Nucleus accumbens (tissue), 56 donors: ENCODE measurements at regions not wholly inside any gene's neighbourhood (a gene's known extent, or its start where the extent isn't known, plus 50 kb on each side); places are given as distances from the start of the nearest gene placed in this dataset.

Source experiments
- DNase-seq, 56 donors: peaks; one replicate each; lab custom pipeline; 2025; lab: John Stamatoyannopoulos, UW

DNA sequence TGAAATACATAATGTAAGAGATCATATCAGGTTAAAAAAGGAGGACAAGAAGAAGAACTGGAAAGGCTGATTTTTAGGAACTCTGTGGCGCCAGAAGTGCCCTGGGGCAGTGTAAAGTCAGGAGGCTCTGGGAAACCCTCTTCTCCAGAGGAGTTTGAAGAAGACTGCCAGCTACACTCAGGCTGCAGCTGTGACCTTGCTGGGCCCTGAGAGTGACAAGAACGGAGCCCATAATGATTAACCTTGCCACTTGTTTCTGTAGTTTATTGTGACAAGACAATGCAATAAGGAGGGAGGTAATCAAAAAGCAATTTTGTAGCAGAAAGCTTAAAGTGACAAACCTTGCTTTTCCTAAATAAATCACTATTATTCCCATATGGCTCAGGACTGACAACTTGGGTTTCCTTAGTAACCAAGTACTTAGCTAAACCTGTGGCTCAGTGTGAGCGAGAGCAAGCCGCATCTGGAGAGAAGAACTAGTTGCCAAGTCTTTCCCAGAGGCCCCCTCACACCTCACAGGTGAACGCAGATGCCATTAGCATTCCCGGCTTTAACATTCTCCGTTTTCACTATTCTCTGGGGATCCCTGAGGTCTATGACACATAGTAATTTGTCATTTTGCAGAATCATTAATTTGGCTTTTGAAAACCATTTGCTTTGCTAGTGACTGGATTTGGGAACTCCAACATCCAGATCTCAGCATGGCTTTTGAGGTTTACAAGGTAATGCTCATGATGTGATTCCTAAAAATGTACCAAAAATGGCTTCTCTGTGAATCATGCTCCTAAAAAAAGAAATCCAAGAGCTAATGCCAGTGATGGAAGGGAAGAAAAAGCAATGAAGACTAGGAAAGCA, 115.9 kb downstream of the OMA1 start:
- DNase-seq = peak in 14 of 56 donors; percentile 1 to 43 (median 5)

GRCh38 chr1:58426918-58427317, 119.6 kb downstream of the OMA1 start:
- no peak for DNase-seq

GRCh38 chr1:58422436-58422835, 124.1 kb downstream of the OMA1 start:
- DNase-seq = no peak

DNA sequence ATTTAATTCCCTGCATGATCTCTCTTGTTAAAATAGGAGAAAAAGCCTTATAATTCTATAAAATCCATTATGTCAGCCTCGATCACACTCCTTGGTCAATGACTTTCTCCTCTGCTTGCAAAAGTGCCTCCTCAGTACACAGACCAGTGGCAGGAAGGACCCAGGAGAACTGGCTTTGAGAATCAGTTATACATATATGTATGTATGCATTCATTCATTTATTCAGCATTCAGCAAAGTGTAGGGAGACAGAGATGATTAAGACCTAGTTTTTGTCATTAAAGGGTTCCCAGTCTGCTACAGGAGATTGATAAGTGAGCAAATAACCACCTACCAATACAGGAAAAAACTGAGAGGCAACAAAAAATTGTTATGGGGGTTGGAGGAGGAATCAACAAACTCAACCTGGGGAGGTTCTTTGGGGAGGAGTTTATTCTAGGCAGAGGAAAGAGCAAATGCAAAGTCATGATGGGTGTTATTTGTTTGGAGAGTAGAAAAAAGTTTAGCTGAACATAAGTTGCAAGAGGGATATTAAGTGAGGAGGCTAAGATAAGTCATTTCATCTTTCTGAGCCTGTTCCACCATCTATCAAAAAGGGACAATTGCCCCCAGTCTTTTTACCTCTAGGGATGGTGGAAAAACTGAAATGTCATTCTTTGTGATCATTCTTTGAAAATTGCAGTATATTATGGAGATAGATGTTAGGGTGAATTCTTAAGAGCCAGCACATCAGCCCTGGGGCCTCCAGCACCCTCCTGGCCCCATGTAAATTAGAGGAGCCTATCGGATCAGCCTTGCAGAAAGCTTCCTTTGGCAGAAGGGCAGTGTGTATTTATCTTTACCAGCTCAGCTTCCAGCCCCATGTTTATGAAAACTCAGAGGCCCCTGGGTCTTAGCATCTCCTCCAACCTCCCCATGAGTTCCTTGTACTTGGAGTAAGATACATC, 128.0 kb downstream of the OMA1 start:
- DNase-seq = no peak

GRCh38 chr1:58412071-58412580, 134.4 kb downstream of the OMA1 start:
- DNase-seq = no peak

DNA sequence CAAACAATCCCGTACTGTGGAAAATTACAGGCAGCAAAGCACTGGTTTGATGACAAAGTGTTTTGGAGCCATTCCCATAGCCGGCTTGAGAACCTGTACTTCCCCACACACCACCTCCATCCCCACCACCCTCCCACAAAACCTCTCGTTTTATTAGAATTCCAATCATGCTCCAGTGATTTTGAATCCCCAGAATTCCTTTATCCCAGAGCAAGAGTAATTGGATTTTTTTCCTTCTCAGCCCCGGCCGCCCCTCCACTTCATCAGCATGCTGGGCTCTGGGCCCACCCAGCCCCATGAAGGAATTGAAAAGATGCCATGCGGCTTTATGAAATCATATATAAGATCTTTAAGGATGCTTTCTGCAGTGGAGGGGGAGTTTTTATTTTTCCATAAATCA, 136.6 kb downstream of the OMA1 start:
- no peak for DNase-seq

DNA sequence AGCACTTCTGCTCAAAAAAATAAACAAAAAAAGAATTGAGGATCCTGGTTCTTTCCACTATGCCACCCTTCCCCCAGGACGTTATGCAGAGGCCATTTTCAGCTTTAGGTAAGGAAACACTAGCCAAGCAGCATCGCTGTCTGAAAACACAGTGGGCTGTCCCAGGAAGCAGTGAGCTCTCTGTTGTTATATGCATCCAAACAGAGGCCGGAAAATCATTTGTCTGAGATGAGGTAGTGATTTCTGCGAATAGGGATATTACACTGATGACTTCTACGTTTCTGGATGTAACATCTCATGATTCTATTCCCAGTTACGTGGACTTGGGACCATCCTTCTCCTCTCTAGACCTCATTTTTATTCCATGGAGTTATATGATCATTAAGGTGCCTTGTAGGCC, 137.2 kb downstream of the OMA1 start:
- no peak for DNase-seq

DNA sequence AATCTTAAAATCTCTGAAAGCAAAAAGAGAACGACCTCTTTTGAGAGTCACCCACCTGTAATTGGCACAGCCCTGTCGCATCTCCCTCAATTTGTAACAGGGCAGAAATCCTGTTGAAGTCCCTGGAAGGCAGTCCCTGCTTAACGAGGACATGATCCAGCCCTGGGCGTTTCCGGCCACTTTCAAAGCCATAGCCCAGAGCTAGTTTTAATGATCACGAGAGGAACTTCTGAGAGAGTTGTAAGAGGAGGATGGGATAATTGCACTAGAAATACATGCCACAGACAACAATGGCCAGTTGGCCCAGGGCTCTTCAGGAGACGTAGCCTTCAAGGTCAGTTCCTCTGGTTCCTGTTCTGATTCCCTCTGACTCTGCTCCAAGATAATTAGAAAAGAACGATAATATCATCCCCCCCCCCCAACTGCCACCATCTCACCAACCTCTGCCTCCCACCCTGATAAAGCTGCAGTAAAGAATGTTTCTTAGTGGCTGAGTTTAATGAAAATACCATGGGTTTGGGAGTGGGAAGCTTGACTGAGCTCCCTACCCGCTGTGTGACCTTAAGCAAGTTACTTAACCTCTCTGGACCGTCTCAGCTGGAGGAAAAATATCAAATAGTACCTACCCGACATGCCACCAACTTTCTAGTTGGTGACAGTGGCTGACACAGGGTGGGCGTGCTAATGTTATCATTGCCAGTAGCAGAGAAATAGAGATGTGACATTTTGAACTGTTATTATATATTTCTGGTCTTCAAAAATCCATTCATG, 140.0 kb downstream of the OMA1 start:
- no peak for DNase-seq

DNA sequence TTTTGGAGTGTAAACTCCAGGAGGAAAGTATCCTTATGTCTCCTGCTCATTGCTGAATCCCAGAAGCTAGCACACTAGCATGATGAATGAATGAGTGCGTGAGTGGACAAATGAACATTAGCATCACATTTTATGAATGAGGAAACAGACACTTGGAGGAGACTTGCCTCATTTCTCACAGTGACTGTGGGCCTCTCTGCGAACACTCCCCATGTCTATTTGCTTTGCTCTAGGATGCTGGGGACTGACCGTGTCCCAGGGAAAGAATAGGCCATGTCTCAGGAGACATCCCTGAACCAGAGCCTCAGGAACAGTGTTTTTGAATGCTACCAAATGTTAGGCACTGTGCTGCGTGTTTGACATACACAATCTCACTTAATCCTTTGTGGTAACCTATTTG, 140.9 kb downstream of the OMA1 start:
- DNase-seq = no peak

DNA sequence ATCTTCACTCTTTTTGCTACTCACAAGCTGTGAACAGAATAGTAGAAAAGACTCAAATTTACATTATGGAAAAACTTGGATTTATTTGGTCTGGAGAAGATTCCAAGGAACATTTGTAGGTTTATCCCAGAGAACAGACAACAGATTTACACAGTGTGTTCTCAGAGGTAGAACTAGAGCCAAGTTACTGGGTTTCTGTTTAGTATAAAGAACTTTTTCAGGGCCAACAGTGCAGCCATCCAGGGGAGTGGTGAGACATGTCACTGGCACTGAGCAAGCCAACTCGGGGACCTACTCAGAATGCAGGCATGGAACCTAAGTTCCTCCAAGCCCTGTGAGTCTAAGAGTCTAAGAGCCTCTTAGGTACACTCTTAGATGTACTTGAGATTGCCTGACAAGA, 142.6 kb downstream of the OMA1 start:
- DNase-seq = no peak

GRCh38 chr1:58402444-58402843, 144.1 kb downstream of the OMA1 start:
- no peak for DNase-seq

- DNase-seq = no peak
Measured at GRCh38 chr1:58401991-58402390, 144.5 kb downstream of the OMA1 start.

GRCh38 chr1:58399176-58399575, 147.3 kb downstream of the OMA1 start:
- no peak for DNase-seq

GRCh38 chr1:58398714-58399113, 147.8 kb downstream of the OMA1 start:
- DNase-seq = no peak

DNA sequence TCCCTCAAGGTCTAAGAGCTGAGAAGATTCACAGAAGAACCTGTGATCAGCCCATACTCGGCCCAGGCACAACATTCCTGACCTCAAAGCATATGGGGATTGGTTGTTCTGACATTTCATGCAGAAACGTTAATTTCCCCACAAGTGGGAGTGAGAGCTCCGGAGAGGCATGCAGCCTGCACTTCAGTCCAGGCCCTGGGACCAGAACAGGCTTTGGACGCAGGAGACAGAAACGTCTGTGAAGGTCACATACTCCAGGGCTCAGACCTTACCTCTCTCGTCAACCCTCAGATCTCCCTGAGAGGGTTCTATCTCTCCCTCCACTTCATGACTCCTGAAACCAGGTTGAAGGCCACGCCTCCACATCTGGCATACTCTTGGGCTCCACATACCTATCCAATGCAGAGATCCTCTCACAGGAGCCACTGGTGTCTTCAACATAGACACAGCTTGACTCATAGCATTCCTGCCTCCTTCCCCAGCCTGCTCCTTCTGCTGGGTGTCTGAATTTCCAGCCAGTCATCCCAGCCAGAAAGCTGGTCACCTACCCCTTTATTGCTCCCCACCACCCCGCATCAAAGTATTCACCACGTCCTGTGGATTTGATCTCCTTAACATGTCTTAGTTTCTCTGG, 149.2 kb downstream of the OMA1 start:
- no peak for DNase-seq

- DNase-seq = no peak
Measured at GRCh38 chr1:58396150-58396549, 150.4 kb downstream of the OMA1 start.

GRCh38 chr1:58395355-58395754, 151.2 kb downstream of the OMA1 start:
- DNase-seq = no peak

- no peak for DNase-seq
Measured at GRCh38 chr1:58392083-58392482, 154.4 kb downstream of the OMA1 start.

DNA sequence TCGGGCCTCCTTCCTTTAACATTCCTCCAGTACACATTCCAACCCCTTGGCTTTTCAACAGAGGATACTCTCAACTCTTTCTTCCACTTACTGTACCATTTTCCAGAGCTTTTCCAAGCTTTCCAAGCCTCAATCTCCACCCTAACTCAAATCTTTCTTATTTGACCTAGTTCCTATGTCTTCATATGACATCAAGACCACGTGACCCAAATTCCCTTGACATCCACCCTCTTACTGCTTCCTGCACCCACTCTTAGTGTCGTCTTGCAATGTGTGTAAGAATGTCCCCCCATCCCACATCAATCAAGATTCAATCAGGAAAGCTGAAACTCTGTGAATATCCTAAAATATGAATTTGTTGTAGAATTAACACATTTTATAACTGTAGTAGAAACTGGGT, 155.0 kb downstream of the OMA1 start:
- DNase-seq = no peak

GRCh38 chr1:58391056-58391455, 155.5 kb downstream of the OMA1 start:
- DNase-seq = peak in 2 of 56 donors; percentile 1
